B cell (primary cell): ENCODE measurements at regions not wholly inside any gene's neighbourhood (a gene's known extent, or its start where the extent isn't known, plus 50 kb on each side); places are given as distances from the start of the nearest gene placed in this dataset.

Experiments used
- ATAC-seq: fragments of 200-7000 bp; cut with Tn5 transposase; one replicate; pipeline ENCODE4 v1.10.0; 2021; ENCODE audit warnings: low read depth, mild to moderate bottlenecking, moderate number of reproducible peaks, moderate library complexity
- CTCF ChIA-PET: fragments of 350-600 bp; sonication (Branson Sonifier 250); formaldehyde crosslinking; loops from one replicate; lab custom pipeline; 2021; ENCODE audit warnings: antibody characterized with exemption, inconsistent platforms; lab: Charles Lee
- POLR2A ChIA-PET: fragments of 350-600 bp; sonication (Branson Sonifier 250); formaldehyde crosslinking; loops from one replicate; lab custom pipeline; 2021; ENCODE audit warnings: antibody characterized with exemption; lab: Charles Lee
- DNase-seq: peaks from one replicate; pipeline ENCODE4 v3.0.0; 2013
- H2AFZ ChIP-seq: 2 replicates; pipeline ENCODE4 v1.6.1; 2012; ENCODE audit warnings: mild to moderate bottlenecking, low read depth, low read length; ENCODE audit not compliant: insufficient read depth, poor library complexity, severe bottlenecking
- H3K27ac ChIP-seq, 2 donors: 1 replicate in 1 of 2; 2 replicates in 1 of 2; pipeline ENCODE4 v1.5.1; 2012 to 2013; ENCODE audit warnings: low read length in 2 of 2, mild to moderate bottlenecking in 2 of 2, moderate library complexity in 1 of 2
- H3K27me3 ChIP-seq, 4 experiments: fragments of 200-600 bp in 1 of 4; sonication (generic) in 1 of 4; replicated peaks in 1 of 4; 1 replicate in 2 of 4; 2 replicates in 2 of 4; pipeline versions ENCODE4 v1.6.1 to v1.7.0; 2013 to 2016; ENCODE audit warnings: low read length in 3 of 4, mild to moderate bottlenecking in 2 of 4, mixed read lengths in 1 of 4, moderate library complexity in 1 of 4; ENCODE audit not compliant: insufficient read depth in 4 of 4, control insufficient read depth in 3 of 4; ENCODE audit errors: control extremely low read depth in 1 of 4
- H3K36me3 ChIP-seq, 2 experiments: replicated peaks in 1 of 2; 1 replicate in 1 of 2; 2 replicates in 1 of 2; pipeline versions ENCODE4 v1.6.1 to v1.7.1; 2013; ENCODE audit warnings: low read length in 1 of 2; ENCODE audit not compliant: insufficient read depth in 2 of 2, control insufficient read depth in 1 of 2; ENCODE audit errors: control extremely low read depth in 1 of 2, extremely low read depth in 1 of 2
- H3K4me1 ChIP-seq, 2 donors: fragments of 200-600 bp in 1 of 2; sonication (generic) in 1 of 2; 1 replicate in 1 of 2; 2 replicates in 1 of 2; pipeline versions ENCODE4 v1.5.1 to v1.6.1; 2013 to 2017; ENCODE audit warnings: low read length in 2 of 2; ENCODE audit not compliant: control insufficient read depth in 2 of 2, insufficient read depth in 2 of 2
- H3K4me2 ChIP-seq: replicated peaks from 2 replicates; pipeline ENCODE3; 2012; ENCODE audit warnings: mild to moderate bottlenecking, low read depth, low read length; ENCODE audit not compliant: poor library complexity, severe bottlenecking
- H3K4me3 ChIP-seq, 5 experiments: fragments of 200-600 bp in 1 of 5; sonication (generic) in 1 of 5; 1 replicate in 3 of 5; 2 replicates in 2 of 5; pipeline versions ENCODE4 v1.5.1 to v1.7.0; 2011 to 2016; ENCODE audit warnings: low read length in 4 of 5, mild to moderate bottlenecking in 4 of 5, low read depth in 2 of 5, control low read depth in 1 of 5, moderate library complexity in 1 of 5; ENCODE audit not compliant: insufficient read depth in 1 of 5; ENCODE audit errors: control extremely low read depth in 1 of 5, extremely low read depth in 1 of 5
- H3K79me2 ChIP-seq: fragments of 200-600 bp; sonication (generic); one replicate; pipeline ENCODE4 v1.6.0; 2016; ENCODE audit warnings: low read length; ENCODE audit not compliant: control insufficient read depth, insufficient read depth
- H3K9ac ChIP-seq: fragments of 200-600 bp; sonication (generic); 2 replicates; pipeline ENCODE4 v1.6.1; 2017; ENCODE audit warnings: mild to moderate bottlenecking, low read length, moderate library complexity
- H3K9me3 ChIP-seq, 3 donors: one replicate each; pipeline versions ENCODE4 v1.6.1 to v1.7.1; 2013; ENCODE audit warnings: low read length in 2 of 3; ENCODE audit not compliant: control insufficient read depth in 2 of 3, insufficient read depth in 1 of 3; ENCODE audit errors: control extremely low read depth in 1 of 3
- H4K20me1 ChIP-seq: 2 replicates; pipeline ENCODE4 v1.6.0; 2012; ENCODE audit warnings: mild to moderate bottlenecking, low read length; ENCODE audit not compliant: insufficient read depth, control insufficient read depth, poor library complexity, severe bottlenecking
- H3K27ac Mint-ChIP-seq: one replicate; pipeline ENCODE4 v1.8.0; 2021; ENCODE audit warnings: mixed read lengths
- H3K27me3 Mint-ChIP-seq: one replicate; pipeline ENCODE4 v1.8.0; 2021; ENCODE audit warnings: mixed read lengths
- H3K4me1 Mint-ChIP-seq: one replicate; pipeline ENCODE4 v1.8.0; 2021; ENCODE audit warnings: mixed read lengths
- H3K4me3 Mint-ChIP-seq: one replicate; pipeline ENCODE4 v1.8.0; 2021; ENCODE audit warnings: mixed read lengths
- H3K9me3 Mint-ChIP-seq: one replicate; pipeline ENCODE4 v1.8.0; 2022; ENCODE audit warnings: mixed read lengths; ENCODE audit not compliant: insufficient read depth
- EZH2 ChIP-seq: IDR thresholded peaks from 2 replicates; pipeline ENCODE4 v1.6.1; 2012; ENCODE audit warnings: borderline replicate concordance, low read depth, mild to moderate bottlenecking, moderate library complexity, low read length; ENCODE audit not compliant: insufficient read depth, poor library complexity, severe bottlenecking
- WGBS: methylation state at CpG from one replicate; pipeline ENCODE4 v1.1.5; 2013; ENCODE audit warnings: missing lambda C conversion rate; ENCODE audit not compliant: insufficient coverage; 5-methylcytosine and 5-hydroxymethylcytosine counted together
- intact Hi-C: fragments of 100-400 bp; cut with micrococcal nuclease; formaldehyde crosslinking; loops from one replicate; pipeline ENCODE4 v1.10.0; 2022
- TF ChIP-seq, protein P1 (sequence below): fragments of 200-600 bp; IDR thresholded peaks from one replicate; pipeline ENCODE4 v1.8.0; 2022; ENCODE audit warnings: antibody characterized with exemption, mild to moderate bottlenecking

DNA sequence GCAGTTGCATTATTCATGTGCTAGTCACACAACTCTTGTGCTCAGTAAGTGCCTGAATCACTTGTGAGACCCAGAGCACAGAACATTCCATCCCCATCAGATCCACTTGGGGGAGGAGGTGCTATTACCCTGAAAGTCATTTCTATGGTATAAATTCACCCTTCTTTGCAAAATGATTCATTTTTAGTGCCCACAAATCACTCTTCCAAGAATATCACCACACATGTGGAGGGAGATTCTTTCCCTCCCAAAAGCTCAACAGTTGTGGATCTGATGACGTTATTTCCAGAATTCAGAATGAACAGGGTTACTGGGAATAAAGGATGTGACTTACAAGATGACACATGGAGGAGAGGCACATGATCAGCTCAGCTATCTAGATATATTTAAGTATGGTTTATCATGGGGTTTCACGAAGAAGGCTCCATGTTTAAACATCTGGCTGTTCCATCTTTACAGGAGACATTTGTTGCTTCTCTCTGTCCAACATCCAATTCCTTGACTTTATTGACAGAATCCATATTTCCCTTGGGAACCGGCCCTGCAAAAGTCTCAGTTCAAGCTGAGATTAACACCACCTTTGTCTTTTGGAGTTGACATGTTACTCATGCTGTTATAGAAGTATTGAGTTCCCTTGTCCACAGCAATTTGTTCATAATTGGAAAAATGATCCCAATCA lies 214.2 kb upstream of the PROK2 start:
- intact Hi-C loops = no loop called here

DNA sequence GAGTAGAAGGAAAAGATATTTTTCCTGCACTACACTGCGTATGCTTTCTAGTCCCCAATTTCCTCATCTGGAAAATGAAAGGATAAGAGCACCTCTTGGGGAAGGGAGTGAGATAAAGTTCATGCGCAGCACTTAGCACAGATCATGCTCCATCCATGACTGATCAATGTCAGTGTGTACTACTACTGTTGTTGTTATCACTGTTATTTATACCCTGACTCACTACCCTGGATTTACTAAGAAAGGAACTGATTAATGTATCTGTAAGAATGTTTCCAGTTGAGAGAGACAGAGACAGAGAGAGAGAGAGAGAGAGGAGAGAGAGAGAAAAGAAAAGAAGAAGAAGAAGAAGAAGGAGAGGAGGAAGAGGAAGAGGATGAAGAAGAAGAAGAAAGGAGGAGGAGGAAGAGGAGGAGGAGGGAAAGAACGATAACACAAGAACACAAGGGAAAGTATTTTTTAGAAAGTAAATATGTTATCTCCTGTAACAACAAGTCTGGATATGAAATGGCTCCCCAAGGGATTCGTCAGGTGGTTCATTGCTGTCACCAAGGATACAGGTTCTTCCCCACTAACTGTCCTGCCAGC lies 212.2 kb upstream of the PROK2 start:
- ChIA-PET CTCF (no interaction called here), POLR2A (no interaction called here)
- no peaks in the 10 kb centered on the region for H4K20me1 ChIP-seq
- ATAC-seq (no peak), DNase-seq (no peak)
- peaks cover 0 to 2% (median 0%) of the 10 kb centered on the region in 3 donors for H3K9me3 ChIP-seq
- 100% methylated on average over 1 of the region's 4 CpGs for WGBS
- no peak overlapping the region for H3K4me3 ChIP-seq
- Mint-ChIP-seq H3K9me3 (no peaks in the 10 kb centered on the region), H3K4me3 (no peak overlapping the region), H3K4me1 (no peaks in the 10 kb centered on the region), H3K27ac (no peak overlapping the region), H3K27me3 (peaks cover 17% of the 10 kb centered on the region)
- no peaks in the 10 kb centered on the region for H3K36me3 ChIP-seq
- H3K79me2 ChIP-seq = no peaks in the 10 kb centered on the region
- H3K9ac ChIP-seq = no peak overlapping the region
- TF ChIP-seq, protein P1, sequence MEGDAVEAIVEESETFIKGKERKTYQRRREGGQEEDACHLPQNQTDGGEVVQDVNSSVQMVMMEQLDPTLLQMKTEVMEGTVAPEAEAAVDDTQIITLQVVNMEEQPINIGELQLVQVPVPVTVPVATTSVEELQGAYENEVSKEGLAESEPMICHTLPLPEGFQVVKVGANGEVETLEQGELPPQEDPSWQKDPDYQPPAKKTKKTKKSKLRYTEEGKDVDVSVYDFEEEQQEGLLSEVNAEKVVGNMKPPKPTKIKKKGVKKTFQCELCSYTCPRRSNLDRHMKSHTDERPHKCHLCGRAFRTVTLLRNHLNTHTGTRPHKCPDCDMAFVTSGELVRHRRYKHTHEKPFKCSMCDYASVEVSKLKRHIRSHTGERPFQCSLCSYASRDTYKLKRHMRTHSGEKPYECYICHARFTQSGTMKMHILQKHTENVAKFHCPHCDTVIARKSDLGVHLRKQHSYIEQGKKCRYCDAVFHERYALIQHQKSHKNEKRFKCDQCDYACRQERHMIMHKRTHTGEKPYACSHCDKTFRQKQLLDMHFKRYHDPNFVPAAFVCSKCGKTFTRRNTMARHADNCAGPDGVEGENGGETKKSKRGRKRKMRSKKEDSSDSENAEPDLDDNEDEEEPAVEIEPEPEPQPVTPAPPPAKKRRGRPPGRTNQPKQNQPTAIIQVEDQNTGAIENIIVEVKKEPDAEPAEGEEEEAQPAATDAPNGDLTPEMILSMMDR = no peak
- TF ChIP-seq EZH2 = no peak
- no peak overlapping the region for H2AFZ ChIP-seq
- no peaks in the 10 kb centered on the region for H3K4me1 ChIP-seq
- intact Hi-C loops = no loop called here
- no peak overlapping the region for H3K4me2 ChIP-seq
- H3K27me3 ChIP-seq = peaks cover 0 to 11% (median 0%) of the 10 kb centered on the region in 4 experiments
- H3K27ac ChIP-seq = no peak overlapping the region

More for the DNA sequence above, 214.2 kb upstream of the PROK2 start:
- H3K27ac ChIP-seq = no peak overlapping the region
- Mint-ChIP-seq H3K27ac (no peak overlapping the region), H3K4me1 (no peaks in the 10 kb centered on the region), H3K4me3 (no peak overlapping the region), H3K27me3 (peaks cover 14% of the 10 kb centered on the region), H3K9me3 (no peaks in the 10 kb centered on the region)
- POLR2A ChIA-PET = no interaction called here
- peaks cover 0 to 2% (median 0%) of the 10 kb centered on the region in 3 donors for H3K9me3 ChIP-seq
- DNase-seq (no peak), ATAC-seq (no peak)
- no peaks in the 10 kb centered on the region for H3K79me2 ChIP-seq
- no CpG with 5 or more reads among the region's 3 CpGs for WGBS
- no peak overlapping the region for H3K9ac ChIP-seq
- no peak overlapping the region for H2AFZ ChIP-seq
- H3K4me3 ChIP-seq = no peak overlapping the region
- H4K20me1 ChIP-seq = no peaks in the 10 kb centered on the region
- H3K4me2 ChIP-seq = no peak overlapping the region
- CTCF ChIA-PET = no interaction called here
- no peaks in the 10 kb centered on the region for H3K4me1 ChIP-seq
- TF ChIP-seq, protein P1 = no peak
- TF ChIP-seq EZH2 = no peak
- peaks cover 0 to 8% (median 0%) of the 10 kb centered on the region in 4 experiments for H3K27me3 ChIP-seq
- H3K36me3 ChIP-seq = no peaks in the 10 kb centered on the region
